Endothelial cell of umbilical vein (primary cell): ENCODE measurements at regions not wholly inside any gene's neighbourhood (a gene's known extent, or its start where the extent isn't known, plus 50 kb on each side); places are given as distances from the start of the nearest gene placed in this dataset.

Source experiments
- EZH2 ChIP-seq: IDR thresholded peaks from 2 replicates; pipeline ENCODE4 v1.6.1; 2012; ENCODE audit warnings: borderline replicate concordance, low read depth, mild to moderate bottlenecking, moderate library complexity, low read length, inconsistent platforms; ENCODE audit not compliant: severe bottlenecking
- FOS ChIP-seq: IDR thresholded peaks from 2 replicates; pipeline ENCODE4 v1.6.1; 2011; ENCODE audit warnings: mild to moderate bottlenecking, low read length, moderate library complexity, borderline replicate concordance; ENCODE audit not compliant: insufficient read depth
- JUN ChIP-seq: IDR thresholded peaks from 2 replicates; pipeline ENCODE4 v1.6.1; 2011; ENCODE audit warnings: borderline replicate concordance, low read depth; ENCODE audit not compliant: insufficient read length, insufficient read depth
- MYC ChIP-seq: IDR thresholded peaks from one replicate; pipeline ENCODE4 v1.6.1; 2011; ENCODE audit warnings: mild to moderate bottlenecking, low read depth, low read length
- POLR2A ChIP-seq: IDR thresholded peaks from 2 replicates; pipeline ENCODE4 v1.6.1; 2012; ENCODE audit warnings: low read depth, mild to moderate bottlenecking, control low read depth, low read length
- POLR2AphosphoS5 ChIP-seq: IDR thresholded peaks from 2 replicates; pipeline ENCODE4 v1.6.1; 2012; ENCODE audit warnings: low read depth, mild to moderate bottlenecking, control low read depth, low read length, moderate library complexity; ENCODE audit not compliant: insufficient read depth
- TF ChIP-seq, protein P1 (sequence below), 2 donors: IDR thresholded peaks; 1 replicate in 1 of 2; 2 replicates in 1 of 2; pipeline ENCODE4 v1.5.1; 2011; ENCODE audit warnings: low read length in 2 of 2, mild to moderate bottlenecking in 2 of 2, moderate library complexity in 2 of 2, control low read depth in 1 of 2, inconsistent platforms in 1 of 2, low read depth in 1 of 2; ENCODE audit not compliant: insufficient read depth in 1 of 2; ENCODE audit errors: extremely low read depth in 1 of 2
- TF ChIP-seq, protein P2 (sequence below): IDR thresholded peaks from 2 replicates; pipeline ENCODE4 v1.6.1; 2011; ENCODE audit not compliant: insufficient read depth, insufficient read length

DNA sequence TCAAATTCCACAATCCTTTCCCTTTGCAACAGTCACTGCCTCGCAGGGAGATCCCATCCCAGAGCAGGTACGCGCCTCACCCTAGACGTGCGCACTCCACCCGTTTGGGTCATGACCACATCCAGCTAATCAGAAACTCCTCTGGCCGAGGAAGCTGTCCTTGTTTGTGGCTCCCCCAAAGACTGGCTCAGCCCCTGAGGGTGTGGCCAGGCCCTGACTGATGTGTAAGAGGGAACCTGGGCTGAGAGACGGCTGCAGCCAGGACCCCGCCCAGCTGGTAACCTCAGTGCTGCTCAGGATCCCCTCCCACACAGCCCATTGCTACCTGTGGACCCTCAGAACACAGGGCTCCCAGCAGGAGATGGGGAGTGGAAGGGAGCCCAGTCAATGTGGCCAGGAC is 183.2 kb upstream of the SFSWAP start:
- TF ChIP-seq EZH2 (no peak), POLR2A (no peak), POLR2AphosphoS5 (no peak), FOS (no peak), MYC (no peak), JUN (no peak)
- TF ChIP-seq, protein P1, sequence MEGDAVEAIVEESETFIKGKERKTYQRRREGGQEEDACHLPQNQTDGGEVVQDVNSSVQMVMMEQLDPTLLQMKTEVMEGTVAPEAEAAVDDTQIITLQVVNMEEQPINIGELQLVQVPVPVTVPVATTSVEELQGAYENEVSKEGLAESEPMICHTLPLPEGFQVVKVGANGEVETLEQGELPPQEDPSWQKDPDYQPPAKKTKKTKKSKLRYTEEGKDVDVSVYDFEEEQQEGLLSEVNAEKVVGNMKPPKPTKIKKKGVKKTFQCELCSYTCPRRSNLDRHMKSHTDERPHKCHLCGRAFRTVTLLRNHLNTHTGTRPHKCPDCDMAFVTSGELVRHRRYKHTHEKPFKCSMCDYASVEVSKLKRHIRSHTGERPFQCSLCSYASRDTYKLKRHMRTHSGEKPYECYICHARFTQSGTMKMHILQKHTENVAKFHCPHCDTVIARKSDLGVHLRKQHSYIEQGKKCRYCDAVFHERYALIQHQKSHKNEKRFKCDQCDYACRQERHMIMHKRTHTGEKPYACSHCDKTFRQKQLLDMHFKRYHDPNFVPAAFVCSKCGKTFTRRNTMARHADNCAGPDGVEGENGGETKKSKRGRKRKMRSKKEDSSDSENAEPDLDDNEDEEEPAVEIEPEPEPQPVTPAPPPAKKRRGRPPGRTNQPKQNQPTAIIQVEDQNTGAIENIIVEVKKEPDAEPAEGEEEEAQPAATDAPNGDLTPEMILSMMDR (IDR thresholded peaks at IDR 0.05; ENCODE audit: extremely low read depth in 1 of 2, insufficient read depth in 1 of 2, low read depth in 1 of 2, low read length in 2 of 2): no peak
- TF ChIP-seq, protein P2, sequence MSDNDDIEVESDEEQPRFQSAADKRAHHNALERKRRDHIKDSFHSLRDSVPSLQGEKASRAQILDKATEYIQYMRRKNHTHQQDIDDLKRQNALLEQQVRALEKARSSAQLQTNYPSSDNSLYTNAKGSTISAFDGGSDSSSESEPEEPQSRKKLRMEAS: no peak
